K562 (cell line): ENCODE measurements at regions not wholly inside any gene's neighbourhood (a gene's known extent, or its start where the extent isn't known, plus 50 kb on each side); places are given as distances from the start of the nearest gene placed in this dataset.

Source experiments
- ATAC-seq: fragments of 200-7000 bp; cut with Tn5 transposase; 3 replicates; pipeline ENCODE4 v1.9.1; 2020; ENCODE audit warnings: moderate library complexity
- BruUV-seq: library from RNA; stranded (reverse); fragments of 400-500 nt; replicated peaks from 2 replicates; lab custom pipeline; 2021; lab: Mats Ljungman, UMichigan
- CTCF ChIA-PET: fragments of 300-600 bp; formaldehyde crosslinking; extraction: SDS; loops from one replicate; lab custom pipeline; 2021; ENCODE audit warnings: low intra/inter-chr PET ratio; lab: Yijun Ruan, JAX
- POLR2A ChIA-PET: fragments of 300-600, 350-650 bp; sonication (Branson Sonifier 250); formaldehyde crosslinking; extraction: SDS; loops from one replicate; lab custom pipeline; 2021; ENCODE audit warnings: antibody characterized with exemption, inconsistent platforms; lab: Yijun Ruan, JAX
- DNase-seq, 4 experiments: peaks; one replicate each; pipeline versions ENCODE4 v3.0.0 to v3.0.0-alpha.2; 2011 to 2018; ENCODE audit warnings: low spot score in 3 of 4, mixed read lengths in 3 of 4; ENCODE audit errors: extremely low read depth in 1 of 4
- FAIRE-seq: peaks from 2 replicates; lab custom pipeline; 2011; peaks lifted over from hg19 to GRCh38; lab: Jason Lieb, UNC
- H2AFZ ChIP-seq: 2 replicates; pipeline ENCODE4 v1.6.0; 2011; ENCODE audit warnings: low read depth, low read length, control low read depth, inconsistent platforms
- H3K27ac ChIP-seq: fragments of 200-600 bp; 3 replicates; pipeline ENCODE4 v1.8.0; 2011; ENCODE audit warnings: low read depth, mild to moderate bottlenecking, control low read depth, inconsistent platforms, low read length, moderate library complexity, mixed read lengths; ENCODE audit errors: extremely low read depth
- H3K27me3 ChIP-seq, 2 experiments: fragments of 300-600 bp in 1 of 2; 2 replicates in 1 of 2; 3 replicates in 1 of 2; pipeline versions ENCODE4 v1.6.0 to v1.8.0; 2011; ENCODE audit warnings: inconsistent platforms in 2 of 2, low read length in 2 of 2, mild to moderate bottlenecking in 1 of 2, mixed read lengths in 1 of 2, moderate library complexity in 1 of 2; ENCODE audit not compliant: control insufficient read depth in 2 of 2, insufficient read depth in 2 of 2
- H3K36me3 ChIP-seq: fragments of 300-600 bp; 3 replicates; pipeline ENCODE4 v1.8.0; 2011; ENCODE audit warnings: mild to moderate bottlenecking, low read length, inconsistent platforms; ENCODE audit not compliant: control insufficient read depth, insufficient read depth
- H3K4me1 ChIP-seq, 2 experiments: fragments of 200-600 bp in 1 of 2; replicated peaks in 1 of 2; 2 replicates in 1 of 2; 3 replicates in 1 of 2; pipeline versions ENCODE4 v1.5.1 to v1.8.0; 2011; ENCODE audit warnings: inconsistent platforms in 2 of 2, low read length in 2 of 2, mild to moderate bottlenecking in 1 of 2, mixed read lengths in 1 of 2, moderate library complexity in 1 of 2; ENCODE audit not compliant: control insufficient read depth in 2 of 2, insufficient read depth in 2 of 2
- H3K4me2 ChIP-seq: 2 replicates; pipeline ENCODE4 v1.6.1; 2011; ENCODE audit warnings: low read length, control low read depth, inconsistent platforms, mixed read lengths; ENCODE audit not compliant: insufficient read depth
- H3K4me3 ChIP-seq: fragments of 200-600 bp; sonication (generic), shearing (Covaris generic); 2 replicates; pipeline ENCODE4 v1.5.1; 2016; ENCODE audit warnings: control low read depth, inconsistent platforms
- H3K79me2 ChIP-seq: fragments of 200-600 bp; 3 replicates; pipeline ENCODE4 v1.8.0; 2011; ENCODE audit warnings: low read length, inconsistent platforms; ENCODE audit not compliant: control insufficient read depth, insufficient read depth
- H3K9ac ChIP-seq, 2 experiments: 2 replicates each; pipeline versions ENCODE4 v1.6.0 to v1.6.1; 2011; ENCODE audit warnings: low read depth in 2 of 2, low read length in 2 of 2, control low read depth in 1 of 2, inconsistent platforms in 1 of 2, mild to moderate bottlenecking in 1 of 2, mixed read lengths in 1 of 2; ENCODE audit not compliant: insufficient read depth in 1 of 2
- H3K9me1 ChIP-seq: one replicate; pipeline ENCODE4 v1.6.0; 2011; ENCODE audit warnings: inconsistent platforms, mild to moderate bottlenecking, low read length, moderate library complexity; ENCODE audit not compliant: control insufficient read depth, insufficient read depth
- H3K9me3 ChIP-seq: replicated peaks from 2 replicates; pipeline ENCODE4 v1.5.1; 2011; ENCODE audit warnings: low read depth, low read length, inconsistent platforms; ENCODE audit not compliant: control insufficient read depth, insufficient read depth
- H4K20me1 ChIP-seq: replicated peaks from 2 replicates; pipeline ENCODE4 v1.6.1; 2011; ENCODE audit warnings: low read length, inconsistent platforms, mixed read lengths; ENCODE audit not compliant: control insufficient read depth, insufficient read depth
- ARID3A ChIP-seq: IDR thresholded peaks from 2 replicates; pipeline ENCODE4 v1.6.1; 2012; ENCODE audit warnings: low read depth, low read length, improper control_type of control experiment, borderline replicate concordance
- MYNN ChIP-seq, 2 experiments: sonication (generic); formaldehyde crosslinking in 1 of 2; IDR thresholded peaks; 2 replicates each; pipeline versions ENCODE4 v1.5.0 to v1.6.1; 2016 to 2020; ENCODE audit warnings: antibody characterized with exemption in 1 of 2, missing genetic modification reagents in 1 of 2
- THAP7 ChIP-seq: fragments of 250-450 bp; sonication (Bioruptor Pico); IDR thresholded peaks from 2 replicates; pipeline ENCODE4 v1.5.0; 2021
- ZNF263 ChIP-seq: sonication (generic); formaldehyde crosslinking; IDR thresholded peaks from 2 replicates; pipeline ENCODE4 v1.8.0; 2022; ENCODE audit warnings: mild to moderate bottlenecking, missing genetic modification reagents, borderline replicate concordance
- ZNF347 ChIP-seq: fragments of 450-650 bp; formaldehyde crosslinking; IDR thresholded peaks from 2 replicates; pipeline ENCODE4 v1.4.0; 2020; ENCODE audit warnings: low read depth, mild to moderate bottlenecking, moderate library complexity
- ZNF551 ChIP-seq: fragments of 250-450 bp; sonication (Bioruptor Pico); IDR thresholded peaks from 2 replicates; pipeline ENCODE4 v1.5.0; 2021; ENCODE audit warnings: mild to moderate bottlenecking, moderate library complexity
- ZNF696 ChIP-seq: fragments of 250-450 bp; sonication (Bioruptor Pico); conservative IDR thresholded peaks from 2 replicates; pipeline ENCODE4 v1.4.0; 2020; ENCODE audit warnings: mild to moderate bottlenecking, moderate library complexity
- WGBS: fragments of 100-300 bp; shearing (Covaris generic); methylation state at CpG from one replicate; pipeline ENCODE4 v1.1.6; 2016; ENCODE audit warnings: low coverage, mixed read lengths; ENCODE audit not compliant: insufficient coverage; ENCODE audit errors: missing lambda C conversion rate; 5-methylcytosine and 5-hydroxymethylcytosine counted together
- in situ Hi-C: fragments of 300-500 bp; cut with MboI; formaldehyde crosslinking; loops from 4 replicates; pipeline ENCODE4 v1.15.0; 2018; ENCODE audit warnings: inconsistent platforms, mixed read lengths
- intact Hi-C: fragments of 100-400 bp; cut with micrococcal nuclease; formaldehyde crosslinking; loops from 2 replicates; pipeline ENCODE4 v1.14.2; 2022
- TF ChIP-seq, protein P1 (sequence below): sonication (generic); formaldehyde crosslinking; IDR thresholded peaks from 2 replicates; pipeline ENCODE4 v1.5.0; 2020; ENCODE audit warnings: missing genetic modification reagents
- TF ChIP-seq, protein P2 (sequence below), 2 experiments: fragments of 450-650 bp in 1 of 2; IDR thresholded peaks; 2 replicates each; pipeline ENCODE4 v1.6.1; 2011 to 2017; ENCODE audit warnings: low read depth in 2 of 2, antibody characterized with exemption in 1 of 2, borderline replicate concordance in 1 of 2, low read length in 1 of 2, mild to moderate bottlenecking in 1 of 2, mixed read lengths in 1 of 2; ENCODE audit not compliant: control insufficient read depth in 1 of 2

DNA sequence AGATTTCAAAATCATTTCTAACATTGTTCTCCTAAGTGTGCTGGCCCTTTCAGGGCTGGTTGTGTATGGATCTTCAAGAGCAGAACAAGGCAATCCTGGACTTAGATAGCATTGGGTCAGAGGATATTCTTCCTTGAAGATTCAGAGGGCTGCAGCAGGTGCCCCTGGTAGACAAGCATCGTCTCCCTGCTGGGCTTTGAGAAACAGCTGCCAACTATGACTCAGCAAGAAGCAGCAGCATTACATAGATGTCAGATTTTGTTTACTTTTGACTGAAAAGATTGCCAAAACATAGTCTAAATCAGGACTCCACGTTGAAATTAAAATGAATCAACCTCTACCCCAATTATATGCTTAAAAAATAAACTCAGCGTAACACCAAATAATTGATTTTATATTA lies 618.8 kb downstream of the SOCS6 start:
- TF ChIP-seq ARID3A (no peak), ZNF551 (CRISPR knock-in tag) (no peak), ZNF347 (no peak)
- no peaks in the 10 kb centered on the region for H3K27me3 ChIP-seq
- no peaks in the 10 kb centered on the region for H3K9me1 ChIP-seq
- no peak overlapping the region for H3K4me2 ChIP-seq
- H3K9me3 ChIP-seq: no peaks in the 10 kb centered on the region
- no peak overlapping the region for H3K9ac ChIP-seq
- ATAC-seq: no peak
- no peak for DNase-seq
- intact Hi-C loops: no loop called here
- H3K79me2 ChIP-seq: no peaks in the 10 kb centered on the region
- CTCF ChIA-PET: no interaction called here
- no peak for FAIRE-seq
- BruUV-seq: no TSS peak
- no peak overlapping the region for H2AFZ ChIP-seq
- POLR2A ChIA-PET: no interaction called here
- no peaks in the 10 kb centered on the region for H4K20me1 ChIP-seq
- no peak overlapping the region for H3K4me3 ChIP-seq
- in situ Hi-C loops: no loop called here
- WGBS: 0% methylated on average over 2 of the region's 3 CpGs
- H3K4me1 ChIP-seq: no peaks in the 10 kb centered on the region
- no peak overlapping the region for H3K27ac ChIP-seq
- no peaks in the 10 kb centered on the region for H3K36me3 ChIP-seq

DNA sequence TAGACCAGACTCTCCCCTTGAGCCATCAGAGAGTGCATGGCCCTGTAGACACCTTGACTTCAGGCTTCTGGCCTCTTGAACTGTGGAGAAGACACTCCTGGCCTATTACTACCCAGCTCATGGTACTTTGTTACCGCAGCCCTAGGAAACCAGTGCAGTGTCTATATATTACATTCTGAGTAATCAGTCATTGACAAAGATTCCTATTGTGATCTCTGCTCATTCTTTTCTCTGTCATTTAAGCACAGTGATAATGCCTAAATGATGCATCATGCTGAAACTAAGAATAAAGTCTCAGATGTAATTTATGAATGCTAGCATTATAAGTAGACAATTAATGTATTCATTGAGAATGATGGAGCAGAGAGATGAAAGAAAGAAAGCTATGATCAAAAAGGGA lies 603.5 kb downstream of the SOCS6 start:
- intact Hi-C loops: no loop called here
- in situ Hi-C loops: no loop called here
- no peaks in the 10 kb centered on the region for H3K4me1 ChIP-seq

More for the DNA sequence above, 603.5 kb downstream of the SOCS6 start:
- no TSS peak for BruUV-seq
- H3K27ac ChIP-seq: no peak overlapping the region
- H3K9ac ChIP-seq: no peak overlapping the region
- no peaks in the 10 kb centered on the region for H3K36me3 ChIP-seq
- ATAC-seq: no peak
- no peaks in the 10 kb centered on the region for H3K79me2 ChIP-seq
- TF ChIP-seq ZNF263: no peak
- TF ChIP-seq, protein P1, sequence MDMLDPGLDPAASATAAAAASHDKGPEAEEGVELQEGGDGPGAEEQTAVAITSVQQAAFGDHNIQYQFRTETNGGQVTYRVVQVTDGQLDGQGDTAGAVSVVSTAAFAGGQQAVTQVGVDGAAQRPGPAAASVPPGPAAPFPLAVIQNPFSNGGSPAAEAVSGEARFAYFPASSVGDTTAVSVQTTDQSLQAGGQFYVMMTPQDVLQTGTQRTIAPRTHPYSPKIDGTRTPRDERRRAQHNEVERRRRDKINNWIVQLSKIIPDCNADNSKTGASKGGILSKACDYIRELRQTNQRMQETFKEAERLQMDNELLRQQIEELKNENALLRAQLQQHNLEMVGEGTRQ (CRISPR knock-in tag): no peak
- TF ChIP-seq THAP7 (CRISPR knock-in tag): no peak
- TF ChIP-seq ZNF696 (CRISPR knock-in tag): no peak
- TF ChIP-seq, protein P2, sequence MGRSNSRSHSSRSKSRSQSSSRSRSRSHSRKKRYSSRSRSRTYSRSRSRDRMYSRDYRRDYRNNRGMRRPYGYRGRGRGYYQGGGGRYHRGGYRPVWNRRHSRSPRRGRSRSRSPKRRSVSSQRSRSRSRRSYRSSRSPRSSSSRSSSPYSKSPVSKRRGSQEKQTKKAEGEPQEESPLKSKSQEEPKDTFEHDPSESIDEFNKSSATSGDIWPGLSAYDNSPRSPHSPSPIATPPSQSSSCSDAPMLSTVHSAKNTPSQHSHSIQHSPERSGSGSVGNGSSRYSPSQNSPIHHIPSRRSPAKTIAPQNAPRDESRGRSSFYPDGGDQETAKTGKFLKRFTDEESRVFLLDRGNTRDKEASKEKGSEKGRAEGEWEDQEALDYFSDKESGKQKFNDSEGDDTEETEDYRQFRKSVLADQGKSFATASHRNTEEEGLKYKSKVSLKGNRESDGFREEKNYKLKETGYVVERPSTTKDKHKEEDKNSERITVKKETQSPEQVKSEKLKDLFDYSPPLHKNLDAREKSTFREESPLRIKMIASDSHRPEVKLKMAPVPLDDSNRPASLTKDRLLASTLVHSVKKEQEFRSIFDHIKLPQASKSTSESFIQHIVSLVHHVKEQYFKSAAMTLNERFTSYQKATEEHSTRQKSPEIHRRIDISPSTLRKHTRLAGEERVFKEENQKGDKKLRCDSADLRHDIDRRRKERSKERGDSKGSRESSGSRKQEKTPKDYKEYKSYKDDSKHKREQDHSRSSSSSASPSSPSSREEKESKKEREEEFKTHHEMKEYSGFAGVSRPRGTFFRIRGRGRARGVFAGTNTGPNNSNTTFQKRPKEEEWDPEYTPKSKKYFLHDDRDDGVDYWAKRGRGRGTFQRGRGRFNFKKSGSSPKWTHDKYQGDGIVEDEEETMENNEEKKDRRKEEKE (IDR thresholded peaks at IDR 0.05; ENCODE audit: borderline replicate concordance in 1 of 2, control insufficient read depth in 1 of 2, low read depth in 2 of 2, low read length in 1 of 2): no peak
- no peak for TF ChIP-seq MYNN (IDR thresholded peaks at IDR 0.05)
- no peak for TF ChIP-seq MYNN (CRISPR knock-in tag; IDR thresholded peaks at IDR 0.05)
- TF ChIP-seq, all 486 proteins: peak for 0
- no peak for DNase-seq
- no peaks in the 10 kb centered on the region for H3K9me1 ChIP-seq
- no peak for FAIRE-seq
- no peaks in the 10 kb centered on the region for H3K27me3 ChIP-seq
- no peak overlapping the region for H3K4me3 ChIP-seq
- CTCF ChIA-PET: no interaction called here
- H4K20me1 ChIP-seq: no peaks in the 10 kb centered on the region
- POLR2A ChIA-PET: no interaction called here
- no peak overlapping the region for H2AFZ ChIP-seq
- 0% methylated on average over 1 of the region's 1 CpG for WGBS
- H3K9me3 ChIP-seq: no peaks in the 10 kb centered on the region; the same call in 1 of the 2 replicates
- no peak overlapping the region for H3K4me2 ChIP-seq
